ENCODE measurements at regions not wholly inside any gene's neighbourhood (a gene's known extent, or its start where the extent isn't known, plus 50 kb on each side); places are given as distances from the start of the nearest gene placed in this dataset.

DNA sequence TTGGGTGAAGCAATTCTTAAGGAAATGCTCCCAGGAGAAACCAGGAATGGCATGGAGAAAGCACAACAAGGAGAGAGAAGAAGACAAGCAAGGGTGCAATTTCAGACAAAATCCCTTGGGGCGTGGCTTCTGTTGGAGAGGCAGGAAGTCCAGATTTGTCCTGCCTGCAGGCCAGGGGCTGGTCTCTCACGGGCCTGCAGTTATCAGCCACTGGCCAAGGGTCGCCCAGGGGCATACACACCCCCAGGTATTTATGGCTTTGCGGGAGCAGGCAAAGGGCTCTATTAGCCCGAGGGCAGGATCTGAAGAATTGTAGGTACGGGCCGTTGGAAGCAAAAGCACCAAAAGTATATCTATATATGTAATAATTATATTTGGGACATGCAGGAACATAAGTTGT lies 87.7 kb downstream of the IYD start:
- CTCF ChIA-PET = no interaction called here
- POLR2A ChIA-PET = no interaction called here

DNA sequence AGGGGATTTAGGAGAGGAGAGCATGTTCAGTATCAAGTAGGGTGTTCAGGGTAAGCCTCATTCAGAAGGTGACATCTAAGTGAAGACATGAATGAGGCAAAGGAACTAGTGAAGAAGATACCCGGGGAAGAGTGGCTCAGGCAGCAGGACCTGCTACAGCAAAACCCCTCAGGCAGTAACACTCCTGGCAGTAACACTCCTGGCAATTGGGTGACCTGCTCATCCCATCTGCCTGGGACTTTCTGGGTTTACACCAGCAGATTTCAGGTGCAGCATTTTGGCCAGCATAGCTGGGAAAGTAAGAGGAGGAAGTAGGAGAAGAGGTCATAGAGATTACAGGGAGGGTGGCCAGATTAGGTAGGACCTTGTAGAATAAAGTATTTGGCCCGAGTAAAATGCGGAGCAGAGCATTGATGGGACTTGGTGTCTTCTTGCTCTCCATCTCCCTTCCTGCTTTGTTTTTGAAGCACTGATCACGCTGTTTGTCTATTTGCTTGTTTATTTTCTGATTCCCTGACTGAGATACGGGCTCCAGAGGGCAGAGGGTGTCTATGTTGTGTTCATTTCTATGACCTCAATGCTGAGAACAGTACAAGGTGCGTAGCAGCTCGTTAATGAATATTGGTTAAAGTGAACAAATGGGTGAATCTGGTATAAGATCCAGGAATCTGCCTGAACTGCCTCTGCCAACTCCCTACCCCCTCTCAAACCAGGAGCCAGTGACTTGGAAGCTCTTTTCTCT lies 88.3 kb downstream of the IYD start:
- ChIA-PET CTCF (no interaction called here), POLR2A (no interaction called here)

DNA sequence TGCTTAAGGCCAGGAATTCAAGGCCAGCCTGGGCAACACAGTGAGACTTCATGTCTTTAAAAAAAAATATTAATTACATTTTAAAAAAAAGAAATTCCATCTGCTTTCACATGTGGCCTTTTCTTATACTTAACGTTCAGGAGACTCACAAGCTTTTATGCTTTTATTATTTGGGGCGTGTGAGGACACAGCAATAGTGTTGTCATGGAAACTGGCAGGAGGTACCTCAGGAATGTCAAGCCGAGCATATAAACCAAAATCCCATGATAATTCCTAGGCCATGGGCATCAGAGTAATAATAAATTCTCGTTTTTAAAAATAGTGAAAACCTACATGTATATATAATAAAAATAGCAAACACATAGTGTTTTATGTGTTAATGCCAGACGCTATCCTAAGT lies 89.8 kb downstream of the IYD start:
- CTCF ChIA-PET = no interaction called here

DNA sequence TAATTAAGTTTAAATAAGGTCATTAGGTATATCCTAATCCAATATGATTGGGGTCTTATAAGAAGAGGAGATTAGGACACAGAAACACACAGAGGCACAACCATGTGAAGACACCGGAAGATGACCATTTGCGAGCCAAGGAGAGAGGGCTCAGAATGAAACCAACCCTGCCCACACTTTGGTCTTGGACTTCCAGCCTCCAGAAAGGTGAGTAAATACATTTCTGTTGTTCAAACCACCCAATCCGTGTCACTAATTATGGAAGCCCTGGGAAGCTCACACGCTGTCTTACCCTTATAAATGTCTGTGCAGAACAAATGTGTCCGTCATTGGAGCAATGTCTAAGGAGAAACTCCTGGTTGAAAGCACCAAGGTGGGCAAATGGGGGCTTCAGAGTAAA lies 95.0 kb downstream of the IYD start:
- CTCF ChIA-PET = no interaction called here
- POLR2A ChIA-PET = no interaction called here

More for the DNA sequence above, 89.8 kb downstream of the IYD start:
- POLR2A ChIA-PET = no interaction called here

GRCh38 chr6:150464966-150465365 lies 96.2 kb downstream of the IYD start:
- CTCF ChIA-PET = interaction anchor here (1.3 kb wide), 1 partner anchor 47 kb away, joined by 3 read pairs; no protein-coding TSS in a partner anchor

GRCh38 chr6:150465610-150466009 lies 96.8 kb downstream of the IYD start:
- POLR2A ChIA-PET = no interaction called here
- CTCF ChIA-PET = interaction anchor here (1.3 kb wide), 1 partner anchor 48 kb away, joined by 3 read pairs; no protein-coding TSS in a partner anchor

More at GRCh38 chr6:150464966-150465365, 96.2 kb downstream of the IYD start:
- POLR2A ChIA-PET = no interaction called here

- ChIA-PET POLR2A (no interaction called here), CTCF (no interaction called here)
Measured at GRCh38 chr6:150466196-150466595, 97.4 kb downstream of the IYD start.

DNA sequence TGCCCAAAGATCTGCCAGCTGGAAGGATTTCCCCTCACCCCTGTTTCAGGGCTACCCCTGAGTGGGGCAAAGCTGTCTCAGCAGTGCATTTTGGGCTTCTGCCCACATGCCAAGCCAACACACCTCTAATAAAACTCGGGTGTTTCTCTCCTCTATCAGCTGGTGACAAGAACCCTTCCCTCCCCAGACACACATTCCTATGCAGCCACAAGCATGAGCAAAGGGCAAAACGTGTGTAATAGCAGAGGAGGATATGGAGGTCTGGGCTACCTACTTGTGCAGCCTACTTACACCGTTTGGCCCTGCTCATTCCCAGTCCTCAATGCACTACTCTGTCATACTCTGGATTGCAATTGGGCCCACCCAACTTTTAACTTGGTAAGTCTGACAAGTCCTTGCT lies 101.3 kb downstream of the IYD start:
- CTCF ChIA-PET = no interaction called here
- POLR2A ChIA-PET = no interaction called here

- CTCF ChIA-PET = no interaction called here
Measured at GRCh38 chr6:150470960-150471665, 102.3 kb downstream of the IYD start.

GRCh38 chr6:150478656-150479545 lies 110.1 kb downstream of the IYD start:
- CTCF ChIA-PET = no interaction called here
- POLR2A ChIA-PET = no interaction called here

More at GRCh38 chr6:150470960-150471665, 102.3 kb downstream of the IYD start:
- POLR2A ChIA-PET = no interaction called here

- CTCF ChIA-PET = interaction anchor here (0.6 to 1.6 kb wide), 2 partner anchors 65 to 323 kb away, joined by 3 read pairs; no protein-coding TSS in a partner anchor
- POLR2A ChIA-PET = no interaction called here
Measured at GRCh38 chr6:150482883-150483409, 114.1 kb downstream of the IYD start.

DNA sequence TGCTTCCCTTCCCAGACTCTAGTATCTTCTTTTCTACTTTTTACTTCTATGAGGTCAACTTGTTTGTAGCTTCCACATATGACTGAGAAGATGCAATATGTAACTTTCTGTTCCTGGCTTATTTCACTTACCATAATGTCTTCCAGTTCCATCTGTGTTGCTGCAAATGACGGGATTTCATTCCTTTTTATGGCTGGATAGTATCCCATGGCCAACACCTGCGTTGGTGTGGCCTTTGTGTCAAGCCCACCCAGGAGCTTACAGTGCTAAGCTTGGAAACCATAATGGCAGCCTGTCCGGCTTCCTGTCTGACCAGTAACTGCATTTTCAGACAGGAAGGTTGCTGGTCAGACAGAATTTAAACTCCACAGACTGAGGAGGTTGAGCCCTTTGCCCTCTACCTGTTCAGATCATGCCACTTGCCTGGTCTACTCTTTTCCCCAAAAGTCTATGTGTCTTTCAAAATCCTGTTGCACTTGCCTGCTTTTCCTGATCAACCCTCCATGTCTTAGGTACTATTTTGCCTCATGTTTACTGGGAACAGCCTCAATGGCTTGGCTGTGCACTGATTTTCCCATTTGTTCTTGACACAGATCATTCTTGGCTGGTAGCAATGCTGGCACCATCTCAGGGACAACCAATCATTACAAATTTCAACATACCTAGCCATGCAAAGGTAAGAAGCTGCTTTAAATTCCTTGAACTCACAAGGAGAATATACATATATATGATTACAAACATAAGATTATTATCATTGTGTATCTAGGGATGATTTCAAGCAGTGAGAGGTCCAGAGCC lies 114.3 kb upstream of the PLEKHG1 start:
- POLR2A ChIA-PET = no interaction called here
- CTCF ChIA-PET = no interaction called here

- ChIA-PET POLR2A (no interaction called here), CTCF (no interaction called here)
Measured at GRCh38 chr6:150486048-150486447, 113.6 kb upstream of the PLEKHG1 start.

DNA sequence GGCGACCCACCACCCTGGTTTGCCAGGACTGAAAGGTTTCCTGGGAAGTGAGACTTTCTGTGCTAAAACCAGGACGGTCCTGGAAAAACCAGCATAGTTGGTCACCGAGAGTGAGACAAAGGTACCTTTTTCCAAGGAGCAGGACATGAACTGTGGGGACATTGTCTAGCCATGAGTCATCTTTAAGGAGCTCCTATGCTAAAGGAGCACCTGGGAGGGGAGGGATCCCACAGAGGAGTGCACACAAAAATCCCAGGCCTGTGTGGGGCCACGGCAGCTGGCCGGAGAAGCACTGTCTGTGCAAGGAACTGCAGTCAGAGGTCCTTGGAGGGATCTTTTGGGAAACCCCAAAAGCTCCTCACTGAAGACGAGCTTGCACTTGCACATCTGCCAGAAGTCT lies 109.1 kb upstream of the PLEKHG1 start:
- ChIA-PET POLR2A (no interaction called here), CTCF (interaction anchor here (1.3 to 1.8 kb wide), 3 partner anchors 71 to 188 kb away, joined by 3 to 5 read pairs (median 4); no protein-coding TSS in a partner anchor)

DNA sequence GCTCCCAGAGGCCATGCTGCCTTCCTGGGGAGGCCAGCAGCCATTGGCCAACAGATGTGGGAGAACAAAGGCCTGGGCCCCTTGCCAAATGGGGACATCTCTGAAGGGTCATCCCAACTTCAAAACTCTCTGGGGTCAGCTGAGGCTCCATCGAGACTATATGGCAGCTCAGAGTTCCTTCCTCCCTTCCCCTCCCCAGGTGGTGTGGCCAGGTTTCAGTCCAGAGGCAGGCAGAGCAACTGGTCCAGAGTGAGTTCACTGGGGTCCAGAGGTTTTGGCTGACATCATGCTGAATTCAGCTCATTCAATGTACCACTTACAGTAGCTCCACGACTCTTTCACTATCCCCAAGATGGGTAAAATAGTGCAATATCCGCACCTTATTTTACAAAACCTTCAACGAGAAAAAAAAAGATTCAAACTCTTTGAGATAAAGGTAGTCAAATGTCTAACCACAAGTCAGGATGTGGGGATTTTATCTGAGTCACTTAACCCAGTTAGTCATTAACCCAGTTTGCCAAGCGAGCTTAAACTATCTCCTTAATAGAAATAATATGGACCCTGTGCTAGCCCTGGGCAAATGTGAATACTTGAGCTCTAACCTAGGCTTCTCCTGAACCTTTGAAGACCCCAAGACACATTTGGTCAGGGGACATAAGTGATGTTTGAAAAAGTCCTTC lies 108.4 kb upstream of the PLEKHG1 start:
- CTCF ChIA-PET = interaction anchor here (1.3 to 1.8 kb wide), 3 partner anchors 71 to 189 kb away, joined by 3 to 5 read pairs (median 4); no protein-coding TSS in a partner anchor
- POLR2A ChIA-PET = interaction anchor here (0.6 kb wide), 1 partner anchor 411 kb away, joined by 4 read pairs; no protein-coding TSS in a partner anchor

DNA sequence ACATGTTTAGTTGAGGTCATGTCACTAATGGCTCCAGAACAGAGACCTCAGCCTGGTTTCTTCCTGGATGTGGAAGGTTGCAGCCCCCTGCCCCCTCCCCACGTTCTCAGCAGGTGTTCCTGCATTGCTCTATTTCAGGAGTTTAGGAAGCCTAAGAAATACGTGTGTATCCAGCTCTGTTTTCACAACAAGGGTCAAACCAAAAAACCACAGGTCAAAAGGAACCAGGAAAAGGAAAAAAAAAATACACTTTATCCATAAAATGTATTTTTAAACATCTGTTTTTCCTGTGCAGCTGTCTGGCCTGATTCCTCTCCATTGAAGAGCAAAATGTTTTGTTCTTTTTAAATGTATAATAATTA lies 107.9 kb upstream of the PLEKHG1 start:
- ChIA-PET POLR2A (no interaction called here), CTCF (interaction anchor here (1.3 to 1.8 kb wide), 3 partner anchors 72 to 190 kb away, joined by 3 to 5 read pairs (median 4); no protein-coding TSS in a partner anchor)

- CTCF ChIA-PET = interaction anchor here (1.2 kb wide), 1 partner anchor 74 kb away, joined by 4 read pairs; no protein-coding TSS in a partner anchor
- POLR2A ChIA-PET = no interaction called here
Measured at GRCh38 chr6:150492507-150492906, 107.2 kb upstream of the PLEKHG1 start.

DNA sequence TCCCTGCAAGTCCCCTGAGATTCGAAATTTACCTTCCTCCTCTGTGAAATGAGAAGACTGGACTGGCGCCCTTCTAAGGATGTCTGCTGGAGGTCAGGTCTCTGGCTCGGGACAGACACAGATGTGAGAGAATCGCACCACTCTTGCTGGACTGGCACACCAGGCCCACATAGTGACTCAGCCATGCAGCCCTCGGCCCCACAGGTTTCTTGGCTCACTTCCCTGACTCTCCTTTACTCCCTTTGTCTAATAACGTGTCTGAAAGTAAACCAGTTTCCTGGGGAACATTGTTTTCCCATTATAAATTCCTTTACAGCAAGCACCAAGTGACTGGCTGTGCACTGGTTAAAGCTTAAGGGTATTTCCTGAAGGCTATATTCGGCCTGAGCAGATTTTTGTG lies 106.7 kb upstream of the PLEKHG1 start:
- POLR2A ChIA-PET = no interaction called here
- CTCF ChIA-PET = interaction anchor here (1.2 kb wide), 1 partner anchor 75 kb away, joined by 4 read pairs; no protein-coding TSS in a partner anchor
